OCI-LY7 (cell line): ENCODE measurements at regions not wholly inside any gene's neighbourhood (a gene's known extent, or its start where the extent isn't known, plus 50 kb on each side); places are given as distances from the start of the nearest gene placed in this dataset.

ENCODE experiments used
- BruUV-seq: library from RNA; stranded (reverse); fragments of 400-500 nt; replicated peaks from 2 replicates; lab custom pipeline; 2021; lab: Mats Ljungman, UMichigan
- CTCF ChIA-PET: fragments of 300-600 bp; sonication (Branson Sonifier 250); formaldehyde crosslinking; loops from one replicate; lab custom pipeline; 2022; ENCODE audit warnings: antibody characterized with exemption; ENCODE audit not compliant: unreplicated experiment; lab: Charles Lee
- POLR2A ChIA-PET: fragments of 300-600 bp; sonication (Branson Sonifier 250); formaldehyde crosslinking; loops from one replicate; lab custom pipeline; 2022; ENCODE audit warnings: antibody characterized with exemption; lab: Charles Lee
- DNase-seq: peaks from one replicate; pipeline ENCODE4 v3.0.0-alpha.2; 2015; ENCODE audit warnings: low spot score
- H2AFZ ChIP-seq: fragments of 200-600 bp; sonication (generic), shearing (Covaris generic); 2 replicates; pipeline ENCODE4 v1.6.1; 2014; ENCODE audit warnings: mild to moderate bottlenecking, antibody characterized with exemption, low read length, moderate library complexity
- H3K27ac ChIP-seq: fragments of 200-600 bp; sonication (generic); 2 replicates; pipeline ENCODE4 v1.5.1; 2014; ENCODE audit warnings: mixed run types, low read depth, mild to moderate bottlenecking, moderate library complexity, low read length, inconsistent platforms; ENCODE audit not compliant: poor library complexity, severe bottlenecking
- H3K36me3 ChIP-seq: fragments of 200-600 bp; sonication (generic); 2 replicates; pipeline ENCODE4 v1.6.1; 2014; ENCODE audit warnings: mild to moderate bottlenecking, antibody characterized with exemption, low read length, moderate library complexity, mixed read lengths; ENCODE audit not compliant: insufficient read depth
- H3K4me1 ChIP-seq: fragments of 200-600 bp; sonication (generic); 2 replicates; pipeline ENCODE4 v1.5.1; 2014; ENCODE audit warnings: mild to moderate bottlenecking, low read length; ENCODE audit not compliant: insufficient read depth, poor library complexity, severe bottlenecking
- H3K4me2 ChIP-seq: fragments of 200-600 bp; sonication (generic); 2 replicates; pipeline ENCODE4 v1.6.1; 2014; ENCODE audit warnings: mild to moderate bottlenecking, low read length
- H3K4me3 ChIP-seq: fragments of 200-600 bp; sonication (generic); 2 replicates; pipeline ENCODE4 v1.5.1; 2014; ENCODE audit warnings: mild to moderate bottlenecking, low read depth, low read length; ENCODE audit not compliant: poor library complexity, severe bottlenecking
- H3K79me2 ChIP-seq: fragments of 200-600 bp; sonication (generic); 2 replicates; pipeline ENCODE4 v1.6.1; 2016; ENCODE audit warnings: low read depth, mild to moderate bottlenecking, low read length, moderate library complexity, mixed read lengths; ENCODE audit not compliant: insufficient read depth
- H3K9me2 ChIP-seq: fragments of 200-600 bp; sonication (generic); 2 replicates; pipeline ENCODE4 v1.6.1; 2016; ENCODE audit warnings: mild to moderate bottlenecking, low read length, mixed read lengths; ENCODE audit not compliant: insufficient read depth
- H3K9me3 ChIP-seq: fragments of 200-600 bp; sonication (generic); 2 replicates; pipeline ENCODE4 v1.6.1; 2014; ENCODE audit warnings: mild to moderate bottlenecking, mixed run types, low read length, mixed read lengths
- H4K20me1 ChIP-seq: fragments of 200-600 bp; sonication (generic); 2 replicates; pipeline ENCODE4 v1.6.1; 2014; ENCODE audit warnings: mild to moderate bottlenecking, antibody characterized with exemption, low read length, moderate library complexity, mixed read lengths; ENCODE audit not compliant: insufficient read depth
- EZH2phosphoT487 ChIP-seq: fragments of 200-600 bp; sonication (generic); IDR thresholded peaks from 2 replicates; pipeline ENCODE4 v1.6.1; 2018; ENCODE audit warnings: low read depth, borderline replicate concordance, mild to moderate bottlenecking, mixed run types, antibody characterized with exemption, low read length, moderate library complexity, mixed read lengths
- intact Hi-C: fragments of 100-400 bp; cut with micrococcal nuclease; formaldehyde crosslinking; loops from one replicate; pipeline ENCODE4 v1.10.0; 2022; ENCODE audit not compliant: unreplicated experiment
- TF ChIP-seq, protein P1 (sequence below): fragments of 200-600 bp; sonication (generic); conservative IDR thresholded peaks from 2 replicates; pipeline ENCODE4 v1.5.1; 2014; ENCODE audit warnings: mild to moderate bottlenecking, antibody characterized with exemption, low read length, moderate library complexity, mixed read lengths

GRCh38 chr11:70942593-70942992, 309.8 kb downstream of the SHANK2 start:
- no peak overlapping the region for H2AFZ ChIP-seq
- DNase-seq, result peak; percentile 24
- intact Hi-C loops, result no loop called here
- H3K36me3 ChIP-seq, result no peaks in the 10 kb centered on the region
- POLR2A ChIA-PET, result no interaction called here
- H3K4me3 ChIP-seq, result no peak overlapping the region
- no peaks in the 10 kb centered on the region for H4K20me1 ChIP-seq
- H3K79me2 ChIP-seq, result no peaks in the 10 kb centered on the region
- TF ChIP-seq, protein P1, sequence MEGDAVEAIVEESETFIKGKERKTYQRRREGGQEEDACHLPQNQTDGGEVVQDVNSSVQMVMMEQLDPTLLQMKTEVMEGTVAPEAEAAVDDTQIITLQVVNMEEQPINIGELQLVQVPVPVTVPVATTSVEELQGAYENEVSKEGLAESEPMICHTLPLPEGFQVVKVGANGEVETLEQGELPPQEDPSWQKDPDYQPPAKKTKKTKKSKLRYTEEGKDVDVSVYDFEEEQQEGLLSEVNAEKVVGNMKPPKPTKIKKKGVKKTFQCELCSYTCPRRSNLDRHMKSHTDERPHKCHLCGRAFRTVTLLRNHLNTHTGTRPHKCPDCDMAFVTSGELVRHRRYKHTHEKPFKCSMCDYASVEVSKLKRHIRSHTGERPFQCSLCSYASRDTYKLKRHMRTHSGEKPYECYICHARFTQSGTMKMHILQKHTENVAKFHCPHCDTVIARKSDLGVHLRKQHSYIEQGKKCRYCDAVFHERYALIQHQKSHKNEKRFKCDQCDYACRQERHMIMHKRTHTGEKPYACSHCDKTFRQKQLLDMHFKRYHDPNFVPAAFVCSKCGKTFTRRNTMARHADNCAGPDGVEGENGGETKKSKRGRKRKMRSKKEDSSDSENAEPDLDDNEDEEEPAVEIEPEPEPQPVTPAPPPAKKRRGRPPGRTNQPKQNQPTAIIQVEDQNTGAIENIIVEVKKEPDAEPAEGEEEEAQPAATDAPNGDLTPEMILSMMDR, result peak; percentile 81
- TF ChIP-seq EZH2phosphoT487, result no peak
- H3K27ac ChIP-seq, result no peak overlapping the region
- CTCF ChIA-PET, result no interaction called here
- H3K9me3 ChIP-seq, result peaks cover 11% of the 10 kb centered on the region; the same call in 1 of the 2 replicates
- no TSS peak for BruUV-seq
- no peaks in the 10 kb centered on the region for H3K4me1 ChIP-seq
- no peaks in the 10 kb centered on the region for H3K9me2 ChIP-seq
- no peak overlapping the region for H3K4me2 ChIP-seq

DNA sequence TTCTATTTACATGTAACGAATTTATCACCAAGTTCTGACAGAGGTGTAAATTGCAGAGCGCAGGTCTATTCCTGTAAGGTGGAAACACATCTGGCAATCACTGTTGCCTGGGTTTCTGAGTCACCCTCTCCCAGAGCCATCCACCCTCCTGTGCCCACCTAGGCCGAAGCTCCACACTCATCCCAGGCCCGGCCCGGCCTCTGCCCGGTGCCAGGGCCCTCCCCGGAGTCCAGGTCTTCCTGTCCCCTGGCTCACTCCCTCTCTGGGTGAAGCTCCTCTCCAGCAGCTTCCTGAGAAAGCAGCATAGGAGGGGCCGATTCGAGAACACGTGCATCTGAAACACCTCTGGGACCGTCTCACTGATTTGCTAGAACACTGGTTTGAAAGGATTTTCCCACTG, 308.2 kb downstream of the SHANK2 start:
- peaks cover 11% of the 10 kb centered on the region; the same call in 1 of the 2 replicates for H3K9me3 ChIP-seq
- BruUV-seq, result no TSS peak
- POLR2A ChIA-PET, result no interaction called here

DNA sequence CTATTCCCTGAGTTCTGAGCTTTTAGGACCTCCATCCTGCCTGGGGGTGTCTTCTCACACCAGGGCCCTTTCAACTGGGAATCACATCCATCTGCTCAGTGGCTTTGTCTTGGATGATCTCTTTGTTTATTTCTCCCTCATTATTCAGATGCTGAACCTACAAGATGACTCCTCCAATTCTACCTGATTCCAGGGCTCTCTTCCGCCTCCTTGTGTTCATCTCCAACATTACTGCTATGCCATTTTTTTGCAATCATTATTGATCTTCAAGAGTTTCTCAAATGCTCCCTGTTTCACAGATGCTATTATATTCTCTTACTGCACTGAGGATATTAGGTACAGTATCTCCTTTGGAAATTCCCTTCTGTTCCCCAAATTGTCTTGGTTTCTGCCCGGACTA, 307.7 kb downstream of the SHANK2 start:
- Histone ChIP-seq H3K79me2 (no peaks in the 10 kb centered on the region), H3K36me3 (no peaks in the 10 kb centered on the region), H3K4me3 (no peak overlapping the region), H2AFZ (no peak overlapping the region), H3K27ac (no peak overlapping the region), H3K4me2 (no peak overlapping the region), H4K20me1 (no peaks in the 10 kb centered on the region), H3K9me3 (peaks cover 11% of the 10 kb centered on the region; the same call in 1 of the 2 replicates), H3K9me2 (no peaks in the 10 kb centered on the region), H3K4me1 (no peaks in the 10 kb centered on the region)
- intact Hi-C loops, result no loop called here
- ChIA-PET CTCF (no interaction called here), POLR2A (no interaction called here)
- BruUV-seq, result no TSS peak
- TF ChIP-seq, protein P1, result peak; percentile 45
- no peak for TF ChIP-seq EZH2phosphoT487
- DNase-seq, result no peak

More for the DNA sequence above, 308.2 kb downstream of the SHANK2 start:
- H3K4me1 ChIP-seq, result no peaks in the 10 kb centered on the region
- no peak overlapping the region for H3K4me3 ChIP-seq
- H3K9me2 ChIP-seq, result no peaks in the 10 kb centered on the region
- CTCF ChIA-PET, result no interaction called here
- H3K4me2 ChIP-seq, result no peak overlapping the region
- no peak overlapping the region for H2AFZ ChIP-seq
- no peaks in the 10 kb centered on the region for H3K79me2 ChIP-seq
- TF ChIP-seq, protein P1, result no peak
- TF ChIP-seq EZH2phosphoT487, result no peak
- H4K20me1 ChIP-seq, result no peaks in the 10 kb centered on the region
- no peak overlapping the region for H3K27ac ChIP-seq
- H3K36me3 ChIP-seq, result no peaks in the 10 kb centered on the region
- DNase-seq, result no peak
- intact Hi-C loops, result no loop called here
